Panc1 (cell line): ENCODE measurements at regions not wholly inside any gene's neighbourhood (a gene's known extent, or its start where the extent isn't known, plus 50 kb on each side); places are given as distances from the start of the nearest gene placed in this dataset.

Experiments
- ATAC-seq: fragments of 200-7000 bp; cut with Tn5 transposase; 2 replicates; pipeline ENCODE4 v1.9.1; 2020; ENCODE audit warnings: mild to moderate bottlenecking, moderate library complexity
- BruUV-seq: library from RNA; stranded (reverse); fragments of 400-500 nt; replicated peaks from 2 replicates; lab custom pipeline; 2021; lab: Mats Ljungman, UMichigan
- CTCF ChIA-PET: fragments of 300-600 bp; sonication (Branson Sonifier 250); formaldehyde crosslinking; loops from one replicate; lab custom pipeline; 2022; ENCODE audit warnings: antibody characterized with exemption; lab: Charles Lee
- POLR2A ChIA-PET: fragments of 300-600 bp; sonication (Branson Sonifier 250); formaldehyde crosslinking; loops from one replicate; lab custom pipeline; 2022; ENCODE audit warnings: antibody characterized with exemption; lab: Charles Lee
- DNase-seq: peaks from one replicate; pipeline ENCODE4 v3.0.0-alpha.2; 2010; ENCODE audit warnings: low read depth, low spot score
- H3K27ac ChIP-seq: 2 replicates; pipeline ENCODE4 v1.5.1; 2011; ENCODE audit warnings: mild to moderate bottlenecking, low read length, inconsistent platforms
- H3K27me3 ChIP-seq: fragments of 200-500 bp; sonication (Bioruptor generic); 2 replicates; pipeline ENCODE4 v1.6.0; 2014; ENCODE audit warnings: low read length, inconsistent platforms; ENCODE audit not compliant: control insufficient read depth, insufficient read depth
- H3K36me3 ChIP-seq: fragments of 200-500 bp; sonication (Bioruptor generic); 2 replicates; pipeline ENCODE4 v1.5.1; 2014; ENCODE audit warnings: inconsistent platforms, mild to moderate bottlenecking, low read length, moderate library complexity; ENCODE audit not compliant: control insufficient read depth, insufficient read depth
- H3K4me1 ChIP-seq: 2 replicates; pipeline ENCODE4 v1.5.1; 2011; ENCODE audit warnings: inconsistent platforms, mild to moderate bottlenecking, low read length, moderate library complexity; ENCODE audit not compliant: control insufficient read depth, insufficient read depth
- H3K4me3 ChIP-seq, 2 experiments: 2 replicates each; pipeline ENCODE4 v1.5.1; 2011 to 2012; ENCODE audit warnings: low read depth in 2 of 2, low read length in 2 of 2, mild to moderate bottlenecking in 2 of 2, inconsistent platforms in 1 of 2, moderate library complexity in 1 of 2
- H3K9me3 ChIP-seq: fragments of 200-500 bp; sonication (Bioruptor generic); 2 replicates; pipeline ENCODE4 v1.5.1; 2014; ENCODE audit warnings: low read depth, mild to moderate bottlenecking, inconsistent platforms, low read length, moderate library complexity; ENCODE audit not compliant: control insufficient read depth, insufficient read depth
- POLR2AphosphoS5 ChIP-seq: IDR thresholded peaks from 2 replicates; pipeline ENCODE4 v1.6.1; 2012; ENCODE audit warnings: mild to moderate bottlenecking, low read depth, low read length, moderate library complexity
- SIN3A ChIP-seq: IDR thresholded peaks from 2 replicates; pipeline ENCODE4 v1.6.1; 2012; ENCODE audit warnings: low read depth, mild to moderate bottlenecking, low read length, moderate library complexity, borderline replicate concordance; ENCODE audit not compliant: insufficient read depth
- TCF7L2 ChIP-seq: IDR thresholded peaks from 2 replicates; pipeline ENCODE4 v1.6.1; 2011; ENCODE audit warnings: mild to moderate bottlenecking, low read depth, low read length, inconsistent platforms
- in situ Hi-C: cut with HindIII; loops from 2 replicates; pipeline ENCODE4 v1.10.0; 2016; ENCODE audit warnings: low sequenced_read_pairs, low pct_unique_long_range_greater_than_20kb
- intact Hi-C: fragments of 100-400 bp; cut with micrococcal nuclease; formaldehyde crosslinking; loops from one replicate; pipeline ENCODE4 v1.10.0; 2022; ENCODE audit not compliant: unreplicated experiment
- TF ChIP-seq, protein P1 (sequence below), 2 experiments: IDR thresholded peaks; 2 replicates each; pipeline ENCODE4 v1.6.1; 2011 to 2012; ENCODE audit warnings: low read depth in 2 of 2, control low read depth in 1 of 2, low read length in 1 of 2, mild to moderate bottlenecking in 1 of 2, moderate library complexity in 1 of 2; ENCODE audit not compliant: insufficient read depth in 1 of 2
- TF ChIP-seq, protein P2 (sequence below): fragments of 450-650 bp; IDR thresholded peaks from 2 replicates; pipeline ENCODE4 v1.5.1; 2017; ENCODE audit warnings: mild to moderate bottlenecking

DNA sequence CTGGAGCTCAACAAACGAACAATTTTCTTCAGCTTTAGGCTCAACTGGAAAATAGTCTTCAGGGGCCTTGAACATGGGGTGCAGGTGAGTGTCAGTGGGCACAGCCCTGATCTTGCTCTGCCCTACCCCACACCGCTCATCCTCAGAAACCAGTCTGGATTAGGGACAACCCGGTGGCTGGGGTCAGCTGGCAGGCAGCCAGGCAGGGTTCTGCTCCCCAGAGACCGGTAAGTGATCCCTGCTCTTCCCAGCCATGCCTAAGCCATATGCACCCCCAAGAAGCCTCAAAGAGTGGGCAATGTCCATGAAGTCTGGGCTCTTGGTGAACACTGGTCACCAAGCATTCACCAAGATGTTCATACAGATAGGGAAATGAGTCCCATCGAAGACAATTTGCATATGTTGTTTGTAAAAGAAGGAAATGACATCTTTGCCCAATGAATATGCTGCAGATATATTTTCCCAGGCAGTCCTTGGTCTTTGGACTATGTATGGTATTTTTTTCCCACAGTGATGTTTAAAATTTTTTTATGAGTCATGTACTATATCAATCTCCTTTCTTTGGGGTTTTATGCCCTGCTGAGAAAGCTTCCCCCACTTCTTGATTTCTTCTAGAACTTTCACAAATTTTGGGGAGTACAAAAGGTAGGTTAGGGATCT, 63.9 kb upstream of the VASH1 start:
- BruUV-seq: no TSS peak
- no peaks in the 10 kb centered on the region for H3K4me1 ChIP-seq

DNA sequence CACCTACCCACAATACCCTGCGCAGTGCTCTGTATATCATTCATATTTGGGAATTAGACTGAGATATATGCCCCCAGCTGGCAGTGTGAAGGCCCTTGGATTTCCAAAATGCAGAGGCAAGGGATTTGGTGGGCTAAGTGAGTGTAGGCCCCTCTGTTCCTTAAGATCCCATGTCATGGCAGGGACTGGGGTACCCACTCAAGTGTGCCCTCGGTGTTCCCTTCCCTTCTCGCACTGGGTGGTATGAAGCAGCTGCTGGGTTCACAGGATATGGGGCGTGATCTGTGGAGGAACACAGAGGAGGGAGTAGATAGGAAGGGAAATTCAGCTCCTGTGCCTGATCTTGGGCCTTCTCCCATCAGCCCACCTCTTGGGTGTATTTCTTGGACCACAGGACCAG, 63.1 kb upstream of the VASH1 start:
- Histone ChIP-seq H3K4me3 (no peak overlapping the region), H3K4me1 (no peaks in the 10 kb centered on the region), H3K27me3 (no peaks in the 10 kb centered on the region), H3K27ac (no peak overlapping the region), H3K9me3 (no peaks in the 10 kb centered on the region), H3K36me3 (no peaks in the 10 kb centered on the region)
- no peak for DNase-seq
- intact Hi-C loops (no loop called here), in situ Hi-C loops (no loop called here)
- ChIA-PET CTCF (no interaction called here), POLR2A (no interaction called here)
- BruUV-seq: no TSS peak
- ATAC-seq: no peak
- TF ChIP-seq POLR2AphosphoS5 (no peak), TCF7L2 (no peak), SIN3A (no peak)
- TF ChIP-seq, protein P1, sequence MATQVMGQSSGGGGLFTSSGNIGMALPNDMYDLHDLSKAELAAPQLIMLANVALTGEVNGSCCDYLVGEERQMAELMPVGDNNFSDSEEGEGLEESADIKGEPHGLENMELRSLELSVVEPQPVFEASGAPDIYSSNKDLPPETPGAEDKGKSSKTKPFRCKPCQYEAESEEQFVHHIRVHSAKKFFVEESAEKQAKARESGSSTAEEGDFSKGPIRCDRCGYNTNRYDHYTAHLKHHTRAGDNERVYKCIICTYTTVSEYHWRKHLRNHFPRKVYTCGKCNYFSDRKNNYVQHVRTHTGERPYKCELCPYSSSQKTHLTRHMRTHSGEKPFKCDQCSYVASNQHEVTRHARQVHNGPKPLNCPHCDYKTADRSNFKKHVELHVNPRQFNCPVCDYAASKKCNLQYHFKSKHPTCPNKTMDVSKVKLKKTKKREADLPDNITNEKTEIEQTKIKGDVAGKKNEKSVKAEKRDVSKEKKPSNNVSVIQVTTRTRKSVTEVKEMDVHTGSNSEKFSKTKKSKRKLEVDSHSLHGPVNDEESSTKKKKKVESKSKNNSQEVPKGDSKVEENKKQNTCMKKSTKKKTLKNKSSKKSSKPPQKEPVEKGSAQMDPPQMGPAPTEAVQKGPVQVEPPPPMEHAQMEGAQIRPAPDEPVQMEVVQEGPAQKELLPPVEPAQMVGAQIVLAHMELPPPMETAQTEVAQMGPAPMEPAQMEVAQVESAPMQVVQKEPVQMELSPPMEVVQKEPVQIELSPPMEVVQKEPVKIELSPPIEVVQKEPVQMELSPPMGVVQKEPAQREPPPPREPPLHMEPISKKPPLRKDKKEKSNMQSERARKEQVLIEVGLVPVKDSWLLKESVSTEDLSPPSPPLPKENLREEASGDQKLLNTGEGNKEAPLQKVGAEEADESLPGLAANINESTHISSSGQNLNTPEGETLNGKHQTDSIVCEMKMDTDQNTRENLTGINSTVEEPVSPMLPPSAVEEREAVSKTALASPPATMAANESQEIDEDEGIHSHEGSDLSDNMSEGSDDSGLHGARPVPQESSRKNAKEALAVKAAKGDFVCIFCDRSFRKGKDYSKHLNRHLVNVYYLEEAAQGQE (IDR thresholded peaks at IDR 0.05; ENCODE audit: insufficient read depth in 1 of 2, low read depth in 2 of 2, low read length in 1 of 2): no peak
- TF ChIP-seq, protein P2, sequence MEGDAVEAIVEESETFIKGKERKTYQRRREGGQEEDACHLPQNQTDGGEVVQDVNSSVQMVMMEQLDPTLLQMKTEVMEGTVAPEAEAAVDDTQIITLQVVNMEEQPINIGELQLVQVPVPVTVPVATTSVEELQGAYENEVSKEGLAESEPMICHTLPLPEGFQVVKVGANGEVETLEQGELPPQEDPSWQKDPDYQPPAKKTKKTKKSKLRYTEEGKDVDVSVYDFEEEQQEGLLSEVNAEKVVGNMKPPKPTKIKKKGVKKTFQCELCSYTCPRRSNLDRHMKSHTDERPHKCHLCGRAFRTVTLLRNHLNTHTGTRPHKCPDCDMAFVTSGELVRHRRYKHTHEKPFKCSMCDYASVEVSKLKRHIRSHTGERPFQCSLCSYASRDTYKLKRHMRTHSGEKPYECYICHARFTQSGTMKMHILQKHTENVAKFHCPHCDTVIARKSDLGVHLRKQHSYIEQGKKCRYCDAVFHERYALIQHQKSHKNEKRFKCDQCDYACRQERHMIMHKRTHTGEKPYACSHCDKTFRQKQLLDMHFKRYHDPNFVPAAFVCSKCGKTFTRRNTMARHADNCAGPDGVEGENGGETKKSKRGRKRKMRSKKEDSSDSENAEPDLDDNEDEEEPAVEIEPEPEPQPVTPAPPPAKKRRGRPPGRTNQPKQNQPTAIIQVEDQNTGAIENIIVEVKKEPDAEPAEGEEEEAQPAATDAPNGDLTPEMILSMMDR: no peak

More for the DNA sequence above, 63.9 kb upstream of the VASH1 start:
- Histone ChIP-seq H3K36me3 (no peaks in the 10 kb centered on the region), H3K9me3 (no peaks in the 10 kb centered on the region), H3K27ac (no peak overlapping the region), H3K27me3 (no peaks in the 10 kb centered on the region), H3K4me3 (no peak overlapping the region)
- ATAC-seq (no peak), DNase-seq (no peak)
- intact Hi-C loops (no loop called here), in situ Hi-C loops (no loop called here)
- ChIA-PET CTCF (no interaction called here), POLR2A (no interaction called here)
- TF ChIP-seq TCF7L2 (no peak), POLR2AphosphoS5 (no peak), SIN3A (no peak)
- TF ChIP-seq, protein P1 (IDR thresholded peaks at IDR 0.05; ENCODE audit: insufficient read depth in 1 of 2, low read depth in 2 of 2, low read length in 1 of 2): no peak
- TF ChIP-seq, protein P2: no peak
